ENCODE measurements at regions not wholly inside any gene's neighbourhood (a gene's known extent, or its start where the extent isn't known, plus 50 kb on each side); places are given as distances from the start of the nearest gene placed in this dataset.

DNA sequence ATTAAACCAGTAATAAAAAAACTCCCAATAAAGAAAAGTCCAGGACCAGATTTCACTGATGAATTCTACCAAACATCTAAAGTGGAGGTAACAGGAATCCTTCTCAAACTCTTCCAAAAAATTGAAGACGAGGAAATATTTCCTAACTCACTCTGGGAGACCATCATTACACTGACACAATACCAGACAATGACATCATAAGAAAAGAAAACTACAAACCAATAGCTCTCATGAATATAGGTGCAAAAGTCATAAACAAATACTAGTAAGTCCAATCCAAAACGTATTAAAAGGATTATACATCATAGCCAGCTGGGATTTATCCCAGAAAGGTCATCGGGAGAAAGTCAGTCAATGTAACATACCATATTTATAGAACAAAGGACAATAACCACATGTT lies 94.0 kb upstream of the RAB18 start:
- peaks cover 12 to 20% (median 19%) of the 10 kb centered on the region in 3 donors for H3K27me3 Mint-ChIP-seq (ENCODE audit: low read depth in 3 of 3)
- Histone ChIP-seq H3K27ac (ENCODE audit: low read depth in 1 of 2, low read length in 2 of 2) (no peak overlapping the region), H4K20me1 (ENCODE audit: insufficient read depth, low read length) (no peaks in the 10 kb centered on the region), H3K27me3 (ENCODE audit: control insufficient read depth in 2 of 2, insufficient read depth in 2 of 2, low read length in 2 of 2) (peaks cover 0 to 16% of the 10 kb centered on the region in 2 donors), H2AFZ (ENCODE audit: insufficient read depth, low read depth, low read length, poor library complexity, severe bottlenecking) (no peak overlapping the region), H3K9me3 (replicated peaks in 1 of 2; ENCODE audit: control insufficient read depth in 1 of 2, insufficient read depth in 1 of 2, low read length in 2 of 2) (peaks cover 10 to 13% of the 10 kb centered on the region in 2 donors), H3K79me2 (ENCODE audit: insufficient read depth, low read length) (no peaks in the 10 kb centered on the region), H3K9ac (ENCODE audit: insufficient read depth, low read length, poor library complexity, severe bottlenecking) (no peak overlapping the region), H3K4me2 (replicated peaks; ENCODE audit: extremely low read depth, low read length, poor library complexity, severe bottlenecking) (no peak overlapping the region), H3K4me1 (ENCODE audit: control insufficient read depth in 1 of 2, insufficient read depth in 2 of 2, low read length in 2 of 2) (peaks cover 7 to 8% of the 10 kb centered on the region in 2 donors), H3K4me3 (replicated peaks in 1 of 3; ENCODE audit: low read depth in 2 of 3, low read length in 3 of 3) (no peak overlapping the region), H3K36me3 (replicated peaks in 1 of 2; ENCODE audit: control insufficient read depth in 1 of 2, insufficient read depth in 2 of 2, low read length in 2 of 2) (no peaks in the 10 kb centered on the region)
- WGBS (ENCODE audit: insufficient coverage), result 80% methylated on average over 1 of the region's 3 CpGs
- intact Hi-C loops (cut with micrococcal nuclease), result no loop called here
- TF ChIP-seq, protein P1, sequence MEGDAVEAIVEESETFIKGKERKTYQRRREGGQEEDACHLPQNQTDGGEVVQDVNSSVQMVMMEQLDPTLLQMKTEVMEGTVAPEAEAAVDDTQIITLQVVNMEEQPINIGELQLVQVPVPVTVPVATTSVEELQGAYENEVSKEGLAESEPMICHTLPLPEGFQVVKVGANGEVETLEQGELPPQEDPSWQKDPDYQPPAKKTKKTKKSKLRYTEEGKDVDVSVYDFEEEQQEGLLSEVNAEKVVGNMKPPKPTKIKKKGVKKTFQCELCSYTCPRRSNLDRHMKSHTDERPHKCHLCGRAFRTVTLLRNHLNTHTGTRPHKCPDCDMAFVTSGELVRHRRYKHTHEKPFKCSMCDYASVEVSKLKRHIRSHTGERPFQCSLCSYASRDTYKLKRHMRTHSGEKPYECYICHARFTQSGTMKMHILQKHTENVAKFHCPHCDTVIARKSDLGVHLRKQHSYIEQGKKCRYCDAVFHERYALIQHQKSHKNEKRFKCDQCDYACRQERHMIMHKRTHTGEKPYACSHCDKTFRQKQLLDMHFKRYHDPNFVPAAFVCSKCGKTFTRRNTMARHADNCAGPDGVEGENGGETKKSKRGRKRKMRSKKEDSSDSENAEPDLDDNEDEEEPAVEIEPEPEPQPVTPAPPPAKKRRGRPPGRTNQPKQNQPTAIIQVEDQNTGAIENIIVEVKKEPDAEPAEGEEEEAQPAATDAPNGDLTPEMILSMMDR (IDR thresholded peaks at IDR 0.05), result no peak
- DNase-seq, result no peak
- peaks cover 5% of the 10 kb centered on the region for H3K4me1 Mint-ChIP-seq
- H3K4me3 Mint-ChIP-seq, result no peak overlapping the region
- H3K27ac Mint-ChIP-seq, result no peak overlapping the region
- no peaks in the 10 kb centered on the region for H3K36me3 Mint-ChIP-seq
- H3K9me3 Mint-ChIP-seq, result peaks cover 0 to 17% (median 7%) of the 10 kb centered on the region in 7 donors

DNA sequence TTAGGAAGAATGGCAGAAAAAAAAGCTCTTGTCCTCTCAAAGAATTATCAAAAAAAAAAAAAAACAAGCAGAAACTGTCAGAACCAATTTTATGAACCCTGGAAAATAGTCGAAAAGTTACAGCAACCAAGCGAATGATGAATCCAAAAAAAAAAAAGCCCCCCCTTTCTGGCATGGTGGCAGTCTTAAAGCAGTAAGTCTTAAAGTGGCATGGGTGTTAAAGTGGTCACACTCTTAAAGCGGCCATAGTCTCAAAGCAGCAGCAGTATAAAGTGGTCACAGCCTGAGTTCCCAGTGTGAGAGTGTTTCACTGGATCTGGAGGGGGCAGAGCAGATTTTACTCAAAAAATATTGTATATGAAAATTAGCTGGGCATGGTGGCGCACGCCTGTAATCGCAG lies 96.8 kb upstream of the RAB18 start:
- Mint-ChIP-seq H3K4me3 (no peak overlapping the region), H3K4me1 (no peaks in the 10 kb centered on the region), H3K36me3 (no peaks in the 10 kb centered on the region), H3K9me3 (peaks cover 0 to 2% (median 0%) of the 10 kb centered on the region in 7 donors), H3K27me3 (ENCODE audit: low read depth in 3 of 3) (peaks cover 4 to 7% (median 5%) of the 10 kb centered on the region in 3 donors), H3K27ac (no peak overlapping the region)
- Histone ChIP-seq H3K9ac (ENCODE audit: insufficient read depth, low read length, poor library complexity, severe bottlenecking) (no peak overlapping the region), H2AFZ (ENCODE audit: insufficient read depth, low read depth, low read length, poor library complexity, severe bottlenecking) (no peak overlapping the region), H3K79me2 (ENCODE audit: insufficient read depth, low read length) (no peaks in the 10 kb centered on the region), H3K36me3 (replicated peaks in 1 of 2; ENCODE audit: control insufficient read depth in 1 of 2, insufficient read depth in 2 of 2, low read length in 2 of 2) (no peaks in the 10 kb centered on the region), H3K27ac (ENCODE audit: low read depth in 1 of 2, low read length in 2 of 2) (no peak overlapping the region), H3K4me3 (replicated peaks in 1 of 3; ENCODE audit: low read depth in 2 of 3, low read length in 3 of 3) (no peak overlapping the region), H4K20me1 (ENCODE audit: insufficient read depth, low read length) (no peaks in the 10 kb centered on the region), H3K27me3 (ENCODE audit: control insufficient read depth in 2 of 2, insufficient read depth in 2 of 2, low read length in 2 of 2) (no peaks in the 10 kb centered on the region), H3K4me1 (ENCODE audit: control insufficient read depth in 1 of 2, insufficient read depth in 2 of 2, low read length in 2 of 2) (no peaks in the 10 kb centered on the region), H3K9me3 (replicated peaks in 1 of 2; ENCODE audit: control insufficient read depth in 1 of 2, insufficient read depth in 1 of 2, low read length in 2 of 2) (no peaks in the 10 kb centered on the region), H3K4me2 (replicated peaks; ENCODE audit: extremely low read depth, low read length, poor library complexity, severe bottlenecking) (no peak overlapping the region)
- DNase-seq, result no peak
- WGBS (ENCODE audit: insufficient coverage), result 96% methylated on average over 5 of the region's 6 CpGs
- intact Hi-C loops (cut with micrococcal nuclease), result no loop called here
- TF ChIP-seq, protein P1 (IDR thresholded peaks at IDR 0.05), result no peak

Measured in CD14-positive monocyte (primary cell).